Peyer's patch (tissue), 4 donors: ENCODE measurements at regions not wholly inside any gene's neighbourhood (a gene's known extent, or its start where the extent isn't known, plus 50 kb on each side); places are given as distances from the start of the nearest gene placed in this dataset.

Experiments
- DNase-seq, 3 donors: peaks; one replicate each; pipeline ENCODE4 v3.0.0-alpha.2; 2017 to 2019
- H3K27ac ChIP-seq, 4 donors: fragments of 200-600 bp; sonication (generic); one replicate each; pipeline ENCODE4 v1.5.1; 2016 to 2019
- H3K27me3 ChIP-seq, 2 donors: fragments of 200-600 bp; sonication (generic); one replicate each; pipeline ENCODE4 v1.5.1; 2019
- H3K36me3 ChIP-seq, 3 donors: fragments of 200-600 bp; sonication (generic); one replicate each; pipeline ENCODE4 v1.5.1; 2016 to 2019
- H3K4me1 ChIP-seq, 4 donors: fragments of 200-600 bp; sonication (generic); one replicate each; pipeline ENCODE4 v1.5.1; 2016 to 2019
- H3K4me3 ChIP-seq, 4 donors: fragments of 200-600 bp; sonication (generic); 1 replicate in 3 of 4; 2 replicates in 1 of 4; pipeline ENCODE4 v1.5.1; 2016 to 2019; ENCODE audit warnings: mild to moderate bottlenecking in 1 of 4
- H3K9me3 ChIP-seq, 4 donors: fragments of 200-600 bp; sonication (generic); one replicate each; pipeline ENCODE4 v1.5.1; 2016 to 2019; ENCODE audit warnings: mild to moderate bottlenecking in 1 of 4
- CTCF ChIP-seq, 6 experiments: fragments of 450-650 bp in 4 of 6; fragments of 200-600 bp in 2 of 6; sonication (generic) in 1 of 6; IDR thresholded peaks; one replicate each; pipeline ENCODE4 v1.5.1; 2017 to 2019; ENCODE audit warnings: antibody characterized with exemption in 6 of 6, mild to moderate bottlenecking in 3 of 6, moderate library complexity in 1 of 6
- POLR2A ChIP-seq, 2 donors: fragments of 450-650 bp; IDR thresholded peaks; one replicate each; pipeline ENCODE4 v1.5.1; 2017; ENCODE audit warnings: antibody characterized with exemption in 2 of 2, mild to moderate bottlenecking in 2 of 2, moderate library complexity in 2 of 2

GRCh38 chr5:171619744-171620143, 165.9 kb upstream of the SMIM23 start:
- DNase-seq = no peak
- H3K4me3 ChIP-seq = no peak overlapping the region

GRCh38 chr5:171622010-171622409, 163.6 kb upstream of the SMIM23 start:
- no peak overlapping the region for H3K27ac ChIP-seq
- DNase-seq = no peak
- H3K36me3 ChIP-seq = no peaks in the 10 kb centered on the region
- H3K27me3 ChIP-seq = no peaks in the 10 kb centered on the region
- TF ChIP-seq POLR2A (IDR thresholded peaks at IDR 0.05) = no peak
- no peak for TF ChIP-seq CTCF (IDR thresholded peaks at IDR 0.05)
- no peaks in the 10 kb centered on the region for H3K4me1 ChIP-seq
- H3K9me3 ChIP-seq = no peaks in the 10 kb centered on the region
- H3K4me3 ChIP-seq = no peak overlapping the region

More at GRCh38 chr5:171619744-171620143, 165.9 kb upstream of the SMIM23 start:
- Histone ChIP-seq H3K27me3 (no peaks in the 10 kb centered on the region), H3K27ac (no peak overlapping the region), H3K4me1 (no peaks in the 10 kb centered on the region), H3K9me3 (no peaks in the 10 kb centered on the region), H3K36me3 (no peaks in the 10 kb centered on the region)
- TF ChIP-seq CTCF (IDR thresholded peaks at IDR 0.05) = no peak

- Histone ChIP-seq H3K27me3 (no peaks in the 10 kb centered on the region), H3K4me1 (no peaks in the 10 kb centered on the region), H3K4me3 (no peak overlapping the region), H3K27ac (no peak overlapping the region), H3K36me3 (no peaks in the 10 kb centered on the region), H3K9me3 (no peaks in the 10 kb centered on the region)
- TF ChIP-seq POLR2A (IDR thresholded peaks at IDR 0.05) = no peak
- TF ChIP-seq CTCF (IDR thresholded peaks at IDR 0.05) = no peak
- no peak for DNase-seq
Measured at GRCh38 chr5:171623107-171623506, 162.5 kb upstream of the SMIM23 start.

- no peak overlapping the region for H3K4me3 ChIP-seq
- no peaks in the 10 kb centered on the region for H3K4me1 ChIP-seq
- H3K36me3 ChIP-seq = no peaks in the 10 kb centered on the region
- no peak for DNase-seq
- no peak for TF ChIP-seq CTCF (IDR thresholded peaks at IDR 0.05)
- no peak for TF ChIP-seq POLR2A (IDR thresholded peaks at IDR 0.05)
- H3K27ac ChIP-seq = no peak overlapping the region
- no peaks in the 10 kb centered on the region for H3K9me3 ChIP-seq
- H3K27me3 ChIP-seq = no peaks in the 10 kb centered on the region
Measured at GRCh38 chr5:171623551-171624097, 162.0 kb upstream of the SMIM23 start.

- DNase-seq = no peak
- Histone ChIP-seq H3K27me3 (no peaks in the 10 kb centered on the region), H3K9me3 (no peaks in the 10 kb centered on the region), H3K4me1 (no peaks in the 10 kb centered on the region), H3K36me3 (no peaks in the 10 kb centered on the region), H3K27ac (no peak overlapping the region), H3K4me3 (no peak overlapping the region)
- TF ChIP-seq POLR2A (IDR thresholded peaks at IDR 0.05) (no peak), CTCF (IDR thresholded peaks at IDR 0.05) (no peak)
Measured at GRCh38 chr5:171624396-171624795, 161.2 kb upstream of the SMIM23 start.

- peaks cover 0 to 6% (median 0%) of the 10 kb centered on the region in 4 donors for H3K4me1 ChIP-seq
- TF ChIP-seq CTCF (IDR thresholded peaks at IDR 0.05) (no peak), POLR2A (IDR thresholded peaks at IDR 0.05) (no peak)
- H3K27ac ChIP-seq = no peak overlapping the region
- no peaks in the 10 kb centered on the region for H3K9me3 ChIP-seq
- no peaks in the 10 kb centered on the region for H3K27me3 ChIP-seq
- DNase-seq = no peak
- H3K4me3 ChIP-seq = no peak overlapping the region
- H3K36me3 ChIP-seq = no peaks in the 10 kb centered on the region
Measured at GRCh38 chr5:171625646-171626045, 160.0 kb upstream of the SMIM23 start.
